Heart right ventricle (tissue), 16 donors: ENCODE measurements at regions not wholly inside any gene's neighbourhood (a gene's known extent, or its start where the extent isn't known, plus 50 kb on each side); places are given as distances from the start of the nearest gene placed in this dataset.

Experiments used
- ATAC-seq, 8 donors: fragments of 200-7000 bp; cut with Tn5 transposase; one replicate each; pipeline ENCODE4 v1.9.1; 2020; ENCODE audit warnings: mild to moderate bottlenecking in 8 of 8, moderate library complexity in 8 of 8, moderate number of reproducible peaks in 1 of 8
- DNase-seq, 2 donors: peaks; one replicate each; pipeline ENCODE4 v3.0.0-alpha.2; 2020
- H3K27ac ChIP-seq, 10 donors: fragments of 200-600 bp; sonication (generic) in 2 of 10; one replicate each; pipeline versions ENCODE4 v1.5.0 to v1.8.0; 2020 to 2022; ENCODE audit warnings: mild to moderate bottlenecking in 3 of 10
- H3K27me3 ChIP-seq, 7 donors: fragments of 200-600 bp; one replicate each; pipeline ENCODE4 v1.8.0; 2021 to 2022; ENCODE audit warnings: mild to moderate bottlenecking in 2 of 7
- H3K36me3 ChIP-seq, 9 donors: fragments of 200-600 bp; sonication (generic) in 1 of 9; one replicate each; pipeline versions ENCODE4 v1.5.0 to v1.8.0; 2020 to 2022; ENCODE audit warnings: mild to moderate bottlenecking in 2 of 9
- H3K4me1 ChIP-seq, 9 donors: fragments of 200-600 bp; sonication (generic) in 1 of 9; one replicate each; pipeline versions ENCODE4 v1.5.0 to v1.8.0; 2020 to 2022; ENCODE audit warnings: mild to moderate bottlenecking in 4 of 9
- H3K4me3 ChIP-seq, 10 donors: fragments of 200-600 bp; sonication (generic) in 2 of 10; one replicate each; pipeline versions ENCODE4 v1.5.0 to v1.8.0; 2020 to 2022; ENCODE audit warnings: mild to moderate bottlenecking in 7 of 10, moderate library complexity in 2 of 10
- H3K9me3 ChIP-seq, 11 donors: fragments of 200-600 bp in 10 of 11; sonication (generic) in 2 of 11; one replicate each; pipeline versions ENCODE4 v1.5.0 to v1.8.0; 2013 to 2022; ENCODE audit warnings: mild to moderate bottlenecking in 2 of 11, control low read depth in 1 of 11, moderate library complexity in 1 of 11
- WGBS, 2 donors: extraction: QIAGEN DNeasy Blood & Tissue Kit; methylation state at CpG; one replicate each; pipeline ENCODE4 v1.1.7; 2013; ENCODE audit warnings: inconsistent platforms in 1 of 2; 5-methylcytosine and 5-hydroxymethylcytosine counted together
- intact Hi-C, 10 donors: fragments of 100-400 bp; cut with DNase I; formaldehyde crosslinking; loops; one replicate each; pipeline versions ENCODE4 v1.11.1 to v1.14.2; 2022
- TF ChIP-seq, protein P1 (sequence below), 9 donors: fragments of 200-600 bp; sonication (generic) in 2 of 9; IDR thresholded peaks; one replicate each; pipeline versions ENCODE4 v1.5.0 to v1.8.0; 2021 to 2022; ENCODE audit warnings: antibody characterized with exemption in 9 of 9, mild to moderate bottlenecking in 5 of 9, moderate library complexity in 1 of 9
- donor health status: Arrhythmogenic right ventricular cardiomyopathy.
- donor health status: ischemic (EF 13 %, LVEDD 7.1; RV severe dilation, severe dysfunction).
- donor health status: healthy with polysubstance abuse.
- donor health status: DM: no; HTN: yes; CAD: no.
- donor health status: DM: no; HTN: no; CAD: no.
- donor health status: ischemic (EF 25% LVEDD 6.9; RV normal size, moderate dysfunction).
- donor health status: ischemic (EF 25% LVEDD 5.7; RV mildly dilated, moderate dysfunction).
- donor health status: healthy.
- donor health status: DM: yes; HTN: yes; CAD: no.
- donor health status: Ischemic cardiomyopathy.
- donor health status: ischemic (EF 35%, LVEDD 5.7; RV mildly dilated, moderate dysfunction).
- donor health status: nonischemic (EF 11% LVEDD 7.7; RV severe dilation, severe dysfunction).
- donor health status: DM: yes; HTN: yes; CAD: no.
- donor health status: PGD.
- donor health status: ischemic (EF 29% LVEDD 5.4; RV normal size, mild dysfunction).
- donor health status: nonischemic (EF 23%, LVEDD 6.1; RV moderate dilation, normal function).

DNA sequence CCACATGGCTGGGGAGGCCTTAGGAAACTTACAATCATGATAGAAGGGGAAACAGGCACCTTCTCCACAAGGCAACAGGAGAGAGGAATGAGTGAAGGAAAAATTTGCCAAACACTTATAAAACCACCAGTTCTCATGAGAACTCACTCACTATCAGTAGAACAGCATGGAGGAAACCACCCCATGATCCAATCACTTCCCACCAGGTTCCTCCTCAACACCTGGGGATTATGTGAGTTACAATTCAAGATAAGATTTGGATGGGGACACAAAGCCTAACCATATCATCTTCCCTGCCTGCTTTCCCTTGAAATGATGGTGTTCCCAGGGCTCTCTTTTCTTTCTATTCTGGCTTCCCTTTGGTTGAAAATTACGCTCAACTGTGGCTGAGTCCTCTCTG is 262.7 kb upstream of the HABP2 start:
- no peaks in the 10 kb centered on the region for H3K36me3 ChIP-seq
- ATAC-seq: no peak
- H3K4me3 ChIP-seq: no peak overlapping the region
- 95 to 97% methylated on average over 1 of the region's 1 CpG for WGBS, 2 donors
- H3K27ac ChIP-seq: no peak overlapping the region
- H3K4me1 ChIP-seq: peaks cover 0 to 7% (median 0%) of the 10 kb centered on the region in 9 donors
- intact Hi-C loops: no loop called here
- no peaks in the 10 kb centered on the region for H3K9me3 ChIP-seq
- TF ChIP-seq, protein P1, sequence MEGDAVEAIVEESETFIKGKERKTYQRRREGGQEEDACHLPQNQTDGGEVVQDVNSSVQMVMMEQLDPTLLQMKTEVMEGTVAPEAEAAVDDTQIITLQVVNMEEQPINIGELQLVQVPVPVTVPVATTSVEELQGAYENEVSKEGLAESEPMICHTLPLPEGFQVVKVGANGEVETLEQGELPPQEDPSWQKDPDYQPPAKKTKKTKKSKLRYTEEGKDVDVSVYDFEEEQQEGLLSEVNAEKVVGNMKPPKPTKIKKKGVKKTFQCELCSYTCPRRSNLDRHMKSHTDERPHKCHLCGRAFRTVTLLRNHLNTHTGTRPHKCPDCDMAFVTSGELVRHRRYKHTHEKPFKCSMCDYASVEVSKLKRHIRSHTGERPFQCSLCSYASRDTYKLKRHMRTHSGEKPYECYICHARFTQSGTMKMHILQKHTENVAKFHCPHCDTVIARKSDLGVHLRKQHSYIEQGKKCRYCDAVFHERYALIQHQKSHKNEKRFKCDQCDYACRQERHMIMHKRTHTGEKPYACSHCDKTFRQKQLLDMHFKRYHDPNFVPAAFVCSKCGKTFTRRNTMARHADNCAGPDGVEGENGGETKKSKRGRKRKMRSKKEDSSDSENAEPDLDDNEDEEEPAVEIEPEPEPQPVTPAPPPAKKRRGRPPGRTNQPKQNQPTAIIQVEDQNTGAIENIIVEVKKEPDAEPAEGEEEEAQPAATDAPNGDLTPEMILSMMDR (IDR thresholded peaks at IDR 0.05): no peak
- DNase-seq: no peak
- no peaks in the 10 kb centered on the region for H3K27me3 ChIP-seq

DNA sequence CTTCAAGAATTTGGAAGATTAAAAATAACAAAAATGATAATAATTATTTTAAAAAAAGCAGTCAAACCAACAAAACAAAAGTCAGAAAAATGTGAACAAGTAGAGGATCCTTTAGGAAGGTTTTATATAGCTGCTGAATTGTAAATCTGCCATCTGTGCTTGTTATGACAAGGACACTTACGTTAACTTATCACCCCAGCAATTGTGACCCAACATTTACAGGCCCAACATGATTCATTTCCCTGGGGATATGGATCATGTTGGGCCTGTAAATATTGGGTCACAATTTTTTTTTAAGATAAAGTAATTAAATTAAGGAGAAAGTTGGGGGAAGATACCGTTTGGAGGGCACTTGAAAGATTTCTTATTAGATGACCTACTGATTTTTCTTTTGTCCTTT is 261.4 kb upstream of the HABP2 start:
- no peak for DNase-seq
- Histone ChIP-seq H3K4me1 (peaks cover 0 to 7% (median 0%) of the 10 kb centered on the region in 9 donors), H3K36me3 (no peaks in the 10 kb centered on the region), H3K27me3 (no peaks in the 10 kb centered on the region), H3K9me3 (no peaks in the 10 kb centered on the region), H3K4me3 (no peak overlapping the region), H3K27ac (no peak overlapping the region)
- intact Hi-C loops: no loop called here
- WGBS, 2 donors: 72 to 81% methylated on average over 2 of the region's 2 CpGs
- no peak for ATAC-seq
- TF ChIP-seq, protein P1 (IDR thresholded peaks at IDR 0.05): no peak

DNA sequence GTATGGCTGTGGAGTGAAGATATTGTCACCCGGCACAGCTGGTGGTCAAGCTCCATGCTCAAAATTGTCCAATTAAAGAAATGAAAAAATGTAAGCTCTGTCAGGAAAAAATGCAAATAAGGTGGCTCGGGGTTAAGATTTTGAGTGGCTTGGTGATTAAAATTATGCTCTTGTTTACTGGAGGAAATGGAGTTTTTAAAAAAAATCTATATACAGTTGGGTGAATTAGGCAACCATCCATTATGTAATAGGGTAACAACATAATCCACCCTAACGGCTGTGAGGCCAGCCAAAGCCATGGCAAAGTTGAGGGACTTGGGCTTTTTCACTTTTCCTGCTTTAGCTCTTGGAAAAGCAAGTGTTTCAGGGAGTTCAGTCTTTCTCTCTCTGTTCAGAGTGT is 260.8 kb upstream of the HABP2 start:
- TF ChIP-seq, protein P1 (IDR thresholded peaks at IDR 0.05): no peak
- intact Hi-C loops: no loop called here
- no peak overlapping the region for H3K4me3 ChIP-seq
- no peaks in the 10 kb centered on the region for H3K36me3 ChIP-seq
- H3K4me1 ChIP-seq: peaks cover 0 to 7% (median 0%) of the 10 kb centered on the region in 9 donors
- no peak for DNase-seq
- H3K27me3 ChIP-seq: no peaks in the 10 kb centered on the region
- no peaks in the 10 kb centered on the region for H3K9me3 ChIP-seq
- ATAC-seq: no peak
- WGBS, 2 donors: 81 to 88% methylated on average over 3 of the region's 3 CpGs
- H3K27ac ChIP-seq: no peak overlapping the region

DNA sequence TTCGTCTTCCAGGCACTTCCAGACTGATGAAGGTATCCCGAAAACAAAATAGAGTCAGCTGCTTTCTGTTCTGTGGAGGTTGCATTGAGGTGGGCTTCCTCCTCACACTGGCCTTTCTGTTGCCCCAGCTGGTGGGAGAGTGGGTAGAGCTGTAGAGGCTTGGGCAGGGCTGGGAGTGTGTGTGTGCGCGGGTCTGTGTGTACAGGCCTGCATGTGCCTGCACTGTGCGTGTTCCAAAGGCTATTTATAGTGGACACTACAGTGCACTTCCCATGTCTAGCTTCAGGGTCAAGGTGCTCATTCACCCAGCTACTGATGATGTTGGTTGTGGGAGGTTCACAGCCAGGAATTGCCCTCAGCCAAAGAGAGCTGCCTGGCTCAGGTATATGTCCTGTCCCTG is 260.1 kb upstream of the HABP2 start:
- DNase-seq: no peak
- TF ChIP-seq, protein P1 (IDR thresholded peaks at IDR 0.05): no peak
- no peak overlapping the region for H3K27ac ChIP-seq
- WGBS, 2 donors: 86 to 90% methylated on average over 5 of the region's 5 CpGs
- peak in 1 of 8 donors; percentile 29 for ATAC-seq
- intact Hi-C loops: no loop called here
- H3K9me3 ChIP-seq: no peaks in the 10 kb centered on the region
- H3K36me3 ChIP-seq: no peaks in the 10 kb centered on the region
- H3K4me3 ChIP-seq: no peak overlapping the region
- peaks cover 0 to 7% (median 0%) of the 10 kb centered on the region in 9 donors for H3K4me1 ChIP-seq
- H3K27me3 ChIP-seq: peaks cover 0 to 3% (median 0%) of the 10 kb centered on the region in 7 donors
